Spleen (tissue), 11 donors: ENCODE measurements at regions not wholly inside any gene's neighbourhood (a gene's known extent, or its start where the extent isn't known, plus 50 kb on each side); places are given as distances from the start of the nearest gene placed in this dataset.

Source experiments
- DNase-seq: peaks from one replicate; pipeline ENCODE4 v3.0.0-alpha.2; 2020
- H3K27ac ChIP-seq, 8 donors: fragments of 200-600 bp; sonication (generic) in 7 of 8; 1 replicate in 4 of 8; 2 replicates in 4 of 8; pipeline versions ENCODE4 v1.5.0 to v1.8.0; 2016 to 2021; ENCODE audit warnings: inconsistent platforms in 4 of 8, mild to moderate bottlenecking in 4 of 8, moderate library complexity in 1 of 8
- H3K27me3 ChIP-seq, 7 donors: fragments of 200-600 bp; sonication (generic) in 6 of 7; replicated peaks in 1 of 7; 1 replicate in 4 of 7; 2 replicates in 3 of 7; pipeline versions ENCODE4 v1.5.0 to v1.8.0; 2016 to 2021; ENCODE audit warnings: inconsistent platforms in 3 of 7, mild to moderate bottlenecking in 1 of 7
- H3K36me3 ChIP-seq, 6 donors: fragments of 200-600 bp; sonication (generic) in 5 of 6; 1 replicate in 4 of 6; 2 replicates in 2 of 6; pipeline versions ENCODE4 v1.5.0 to v1.8.0; 2016 to 2021; ENCODE audit warnings: inconsistent platforms in 2 of 6
- H3K4me1 ChIP-seq, 6 donors: fragments of 200-600 bp; sonication (generic) in 5 of 6; 1 replicate in 3 of 6; 2 replicates in 3 of 6; pipeline versions ENCODE4 v1.5.0 to v1.8.0; 2016 to 2021; ENCODE audit warnings: inconsistent platforms in 3 of 6
- H3K4me3 ChIP-seq, 8 donors: fragments of 200-600 bp; sonication (generic) in 7 of 8; 1 replicate in 4 of 8; 2 replicates in 4 of 8; pipeline versions ENCODE4 v1.5.0 to v1.8.0; 2016 to 2021; ENCODE audit warnings: inconsistent platforms in 4 of 8, mild to moderate bottlenecking in 4 of 8, moderate library complexity in 2 of 8
- H3K9me3 ChIP-seq, 8 donors: fragments of 200-600 bp; sonication (generic) in 7 of 8; 1 replicate in 4 of 8; 2 replicates in 4 of 8; pipeline versions ENCODE4 v1.5.0 to v1.8.0; 2016 to 2021; ENCODE audit warnings: inconsistent platforms in 4 of 8
- POLR2A ChIP-seq, 3 donors: fragments of 450-650 bp; IDR thresholded peaks; one replicate each; pipeline ENCODE4 v1.5.1; 2017; ENCODE audit warnings: antibody characterized with exemption in 3 of 3, mild to moderate bottlenecking in 1 of 3
- POLR2AphosphoS5 ChIP-seq, 3 donors: sonication (generic); formaldehyde crosslinking; IDR thresholded peaks; one replicate each; pipeline ENCODE4 v1.5.1; 2017; ENCODE audit warnings: antibody characterized with exemption in 3 of 3
- WGBS, 5 donors: extraction: QIAGEN DNeasy Blood & Tissue Kit in 3 of 5; methylation state at CpG; one replicate each; pipeline versions ENCODE4 v1.1.5 to v1.1.7; 2013 to 2018; 5-methylcytosine and 5-hydroxymethylcytosine counted together
- intact Hi-C: fragments of 100-400 bp; cut with DNase I; formaldehyde crosslinking; loops from one replicate; pipeline ENCODE4 v1.15.0; 2023; ENCODE audit warnings: low total_unique reads
- TF ChIP-seq, protein P1 (sequence below), 11 experiments: fragments of 200-600 bp in 7 of 11; fragments of 450-650 bp in 4 of 11; sonication (generic) in 4 of 11; IDR thresholded peaks in 8 of 11; conservative IDR thresholded peaks in 3 of 11; 1 replicate in 7 of 11; 2 replicates in 4 of 11; pipeline versions ENCODE4 v1.4.0 to v1.8.0; 2016 to 2021; ENCODE audit warnings: antibody characterized with exemption in 11 of 11, inconsistent platforms in 4 of 11, mild to moderate bottlenecking in 1 of 11
- donor health status: healthy with polysubstance abuse.
- donor health status: DM: no; HTN: no; CAD: no; lungs with moderate emphysema.
- donor health status: DM: no; HTN: no; CAD: no.
- donor health status: Bipolar disorder and iron deficiency.
- donor health status: healthy.
- donor health status: DM: no; HTN: no; CAD: no.
- donor health status: DM: yes; HTN: yes; CAD: no.

DNA sequence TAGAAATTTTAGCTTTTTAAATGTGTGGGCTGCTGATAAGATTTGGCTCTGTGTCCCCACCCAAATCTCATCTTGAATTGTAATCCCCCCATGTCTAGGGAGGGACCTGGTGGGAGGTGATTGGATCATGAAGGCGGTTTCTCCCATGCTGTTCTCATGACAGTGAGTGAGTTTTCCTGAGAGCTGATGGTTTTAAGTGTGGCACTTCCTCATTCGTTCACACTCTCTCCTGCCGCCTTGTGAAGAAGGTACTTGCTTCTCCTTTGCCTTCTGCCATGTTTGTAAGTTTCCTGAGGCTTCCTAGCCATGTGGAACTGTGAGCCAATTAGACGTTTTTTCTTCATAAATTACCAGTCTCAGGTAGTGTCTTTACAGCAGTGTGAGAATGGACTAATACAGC, 127.8 kb upstream of the MVB12B start:
- Histone ChIP-seq H3K27ac (no peak overlapping the region), H3K4me3 (no peak overlapping the region), H3K36me3 (no peaks in the 10 kb centered on the region), H3K4me1 (no peaks in the 10 kb centered on the region), H3K27me3 (peaks cover 0 to 22% (median 0%) of the 10 kb centered on the region in 7 donors), H3K9me3 (peaks cover 0 to 10% (median 0%) of the 10 kb centered on the region in 8 donors)
- intact Hi-C loops = no loop called here
- 66 to 82% (median 73%) methylated on average over 4 of the region's 4 CpGs for WGBS, 5 donors
- no peak for TF ChIP-seq POLR2A (IDR thresholded peaks at IDR 0.05)
- no peak for TF ChIP-seq POLR2AphosphoS5 (IDR thresholded peaks at IDR 0.05)
- TF ChIP-seq, protein P1, sequence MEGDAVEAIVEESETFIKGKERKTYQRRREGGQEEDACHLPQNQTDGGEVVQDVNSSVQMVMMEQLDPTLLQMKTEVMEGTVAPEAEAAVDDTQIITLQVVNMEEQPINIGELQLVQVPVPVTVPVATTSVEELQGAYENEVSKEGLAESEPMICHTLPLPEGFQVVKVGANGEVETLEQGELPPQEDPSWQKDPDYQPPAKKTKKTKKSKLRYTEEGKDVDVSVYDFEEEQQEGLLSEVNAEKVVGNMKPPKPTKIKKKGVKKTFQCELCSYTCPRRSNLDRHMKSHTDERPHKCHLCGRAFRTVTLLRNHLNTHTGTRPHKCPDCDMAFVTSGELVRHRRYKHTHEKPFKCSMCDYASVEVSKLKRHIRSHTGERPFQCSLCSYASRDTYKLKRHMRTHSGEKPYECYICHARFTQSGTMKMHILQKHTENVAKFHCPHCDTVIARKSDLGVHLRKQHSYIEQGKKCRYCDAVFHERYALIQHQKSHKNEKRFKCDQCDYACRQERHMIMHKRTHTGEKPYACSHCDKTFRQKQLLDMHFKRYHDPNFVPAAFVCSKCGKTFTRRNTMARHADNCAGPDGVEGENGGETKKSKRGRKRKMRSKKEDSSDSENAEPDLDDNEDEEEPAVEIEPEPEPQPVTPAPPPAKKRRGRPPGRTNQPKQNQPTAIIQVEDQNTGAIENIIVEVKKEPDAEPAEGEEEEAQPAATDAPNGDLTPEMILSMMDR (IDR thresholded peaks at IDR 0.05 in 8 of 11, conservative IDR thresholded peaks at IDR 0.05 in 3 of 11) = no peak
- DNase-seq = no peak

- TF ChIP-seq, protein P1 (IDR thresholded peaks at IDR 0.05 in 8 of 11, conservative IDR thresholded peaks at IDR 0.05 in 3 of 11) = no peak
- TF ChIP-seq POLR2AphosphoS5 (IDR thresholded peaks at IDR 0.05) (no peak), POLR2A (IDR thresholded peaks at IDR 0.05) (no peak)
- H3K27me3 ChIP-seq = peaks cover 0 to 32% (median 0%) of the 10 kb centered on the region in 7 donors
- peaks cover 0 to 16% (median 8%) of the 10 kb centered on the region in 6 donors for H3K4me1 ChIP-seq
- no peak overlapping the region for H3K4me3 ChIP-seq
- no peak overlapping the region for H3K27ac ChIP-seq
- H3K9me3 ChIP-seq = peaks cover 0 to 10% (median 0%) of the 10 kb centered on the region in 8 donors
- H3K36me3 ChIP-seq = no peaks in the 10 kb centered on the region
- intact Hi-C loops = no loop called here
- DNase-seq = no peak
- WGBS, 5 donors = 91 to 97% (median 93%) methylated on average over 5 of the region's 5 CpGs
These were observed 123.3 kb upstream of the MVB12B start for GRCh38 chr9:126203313-126203712.

DNA sequence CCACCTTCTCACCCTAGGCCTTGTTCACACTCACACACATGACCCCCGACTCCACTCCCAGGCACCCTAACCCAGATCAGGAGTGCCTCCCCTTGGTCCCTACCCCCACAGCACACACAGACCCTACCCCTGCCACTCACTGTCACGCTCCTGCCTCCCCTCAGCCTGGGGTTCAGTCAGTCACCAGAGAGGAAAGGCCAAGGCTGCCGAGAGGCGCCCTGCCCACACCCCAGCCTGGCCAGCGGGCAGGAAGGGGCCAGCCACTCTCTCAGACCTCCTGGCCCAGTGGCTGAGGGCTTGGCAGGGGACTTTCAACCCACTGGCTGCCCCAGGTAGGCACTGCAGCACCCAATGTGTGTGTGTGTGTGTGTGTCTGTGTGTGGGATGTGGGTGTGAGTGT, 122.4 kb upstream of the MVB12B start:
- Histone ChIP-seq H3K4me1 (peaks cover 0 to 16% (median 8%) of the 10 kb centered on the region in 6 donors), H3K4me3 (no peak overlapping the region), H3K36me3 (no peaks in the 10 kb centered on the region), H3K27ac (no peak overlapping the region), H3K27me3 (peaks cover 0 to 34% (median 0%) of the 10 kb centered on the region in 7 donors), H3K9me3 (peaks cover 0 to 7% (median 0%) of the 10 kb centered on the region in 8 donors)
- no peak for DNase-seq
- no peak for TF ChIP-seq POLR2AphosphoS5 (IDR thresholded peaks at IDR 0.05)
- no peak for TF ChIP-seq POLR2A (IDR thresholded peaks at IDR 0.05)
- TF ChIP-seq, protein P1 (IDR thresholded peaks at IDR 0.05 in 8 of 11, conservative IDR thresholded peaks at IDR 0.05 in 3 of 11) = no peak
- intact Hi-C loops = no loop called here
- 87 to 95% (median 88%) methylated on average over 3 to 5 of the region's 5 CpGs for WGBS, 5 donors

GRCh38 chr9:126204708-126205225, 121.9 kb upstream of the MVB12B start:
- Histone ChIP-seq H3K4me1 (peaks cover 0 to 16% (median 8%) of the 10 kb centered on the region in 6 donors), H3K27ac (no peak overlapping the region), H3K9me3 (peaks cover 0 to 7% (median 0%) of the 10 kb centered on the region in 8 donors), H3K27me3 (peaks cover 0 to 34% (median 0%) of the 10 kb centered on the region in 7 donors), H3K4me3 (no peak overlapping the region), H3K36me3 (no peaks in the 10 kb centered on the region)
- 88 to 98% (median 91%) methylated on average over 2 of the region's 2 CpGs for WGBS, 5 donors
- no peak for DNase-seq
- intact Hi-C loops = no loop called here
- TF ChIP-seq POLR2A (IDR thresholded peaks at IDR 0.05) (no peak), POLR2AphosphoS5 (IDR thresholded peaks at IDR 0.05) (no peak)
- TF ChIP-seq, protein P1 (IDR thresholded peaks at IDR 0.05 in 8 of 11, conservative IDR thresholded peaks at IDR 0.05 in 3 of 11) = no peak
